ENCODE measurements at regions not wholly inside any gene's neighbourhood (a gene's known extent, or its start where the extent isn't known, plus 50 kb on each side); places are given as distances from the start of the nearest gene placed in this dataset.

DNA sequence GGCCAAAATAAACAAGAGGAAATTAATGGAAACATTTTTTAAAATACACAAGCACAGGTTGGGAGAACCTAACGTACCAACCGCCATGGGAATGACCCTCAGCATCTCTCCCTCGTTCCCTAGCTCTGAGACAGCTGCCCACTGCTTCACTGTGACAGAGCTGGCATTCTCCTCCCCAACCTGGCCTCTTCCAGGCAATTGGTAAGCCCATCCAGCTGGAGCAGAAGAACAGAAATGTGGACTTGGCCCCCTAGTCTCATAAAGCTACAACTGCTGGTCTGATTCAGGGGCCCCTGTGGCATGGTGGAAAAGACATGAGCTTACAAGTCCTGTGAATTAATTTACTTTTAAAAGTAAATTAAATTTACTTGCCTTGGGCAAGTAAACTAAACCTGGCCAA, 245.1 kb downstream of the PTTG2 start:
- Histone ChIP-seq H4K8ac (ENCODE audit: extremely low read depth, insufficient read depth, low read length) (no peak overlapping the region), H3K14ac (ENCODE audit: insufficient read length) (no peak overlapping the region), H2BK20ac (ENCODE audit: low read length) (no peak overlapping the region), H4K5ac (ENCODE audit: insufficient read length, low read depth, low read length) (no peak overlapping the region), H3K9me3 (ENCODE audit: insufficient read depth in 2 of 2, low read depth in 1 of 2, low read length in 1 of 2) (no peaks in the 10 kb centered on the region), H2AFZ (ENCODE audit: low read length) (no peak overlapping the region), H3K79me2 (ENCODE audit: control insufficient read depth in 1 of 2, insufficient read depth in 2 of 2, low read length in 2 of 2) (no peaks in the 10 kb centered on the region), H2AK5ac (ENCODE audit: low read depth, low read length) (no peak overlapping the region), H3K27me3 (replicated peaks in 1 of 4; ENCODE audit: control insufficient read depth in 3 of 4, extremely low read depth in 1 of 4, insufficient read depth in 3 of 4, low read length in 3 of 4) (no peaks in the 10 kb centered on the region), H4K20me1 (replicated peaks in 1 of 2; ENCODE audit: control insufficient read depth in 1 of 2, insufficient read depth in 2 of 2, low read length in 2 of 2) (no peaks in the 10 kb centered on the region), H3K23ac (ENCODE audit: insufficient read length) (no peak overlapping the region), H3K18ac (ENCODE audit: extremely low read depth, low read length) (no peak overlapping the region), H3K27ac (ENCODE audit: low read depth, low read length) (no peak overlapping the region), H3K4me1 (replicated peaks in 1 of 4; ENCODE audit: control insufficient read depth in 3 of 4, insufficient read depth in 4 of 4, low read length in 3 of 4) (no peaks in the 10 kb centered on the region), H3K36me3 (ENCODE audit: control insufficient read depth in 2 of 4, insufficient read depth in 4 of 4, low read length in 3 of 4) (no peaks in the 10 kb centered on the region), H3K23me2 (ENCODE audit: low read depth, low read length) (peaks cover 2% of the 10 kb centered on the region; the same call in 1 of the 2 replicates), H3K56ac (replicated peaks; ENCODE audit: insufficient read length, low read depth, low read length) (no peak overlapping the region), H2BK5ac (ENCODE audit: low read depth, low read length) (no peak overlapping the region), H3K4ac (replicated peaks; ENCODE audit: insufficient read length, low read depth, low read length) (no peak overlapping the region), H3K79me1 (ENCODE audit: low read depth, low read length) (no peaks in the 10 kb centered on the region), H3K4me3 (ENCODE audit: extremely low read depth in 1 of 4, insufficient read depth in 2 of 4, low read depth in 3 of 4, low read length in 4 of 4) (no peak overlapping the region), H2BK120ac (replicated peaks; ENCODE audit: low read depth, low read length) (no peak overlapping the region), H4K91ac (replicated peaks; ENCODE audit: insufficient read length, low read length) (no peak overlapping the region), H2BK15ac (ENCODE audit: low read length) (no peak overlapping the region), H3K4me2 (ENCODE audit: insufficient read depth in 1 of 2, low read depth in 2 of 2, low read length in 2 of 2) (no peak overlapping the region), H3K9ac (replicated peaks in 1 of 4; ENCODE audit: extremely low read depth in 1 of 4, low read depth in 3 of 4, low read length in 3 of 4) (no peak overlapping the region), H2BK12ac (ENCODE audit: low read depth, low read length) (no peak overlapping the region)
- FAIRE-seq = no peak
- POLR2A ChIA-PET (ENCODE audit: partially characterized antibody) = no interaction called here
- CTCF ChIA-PET (ENCODE audit: partially characterized antibody) = no interaction called here
- no peak for DNase-seq (ENCODE audit: low read depth in 1 of 2, low spot score in 2 of 2)
- 29% methylated on average over 3 of the region's 3 CpGs; no CpG with 5 or more reads in 1 of the 2 experiments for WGBS, 2 experiments (ENCODE audit: extremely low coverage in 1 of 2, insufficient coverage in 1 of 2, insufficient read length in 1 of 2, insufficient replicate concordance in 2 of 2, low coverage in 1 of 2, low lambda C conversion rate in 2 of 2, missing lambda C conversion rate in 1 of 2)
- TF ChIP-seq, protein P1, sequence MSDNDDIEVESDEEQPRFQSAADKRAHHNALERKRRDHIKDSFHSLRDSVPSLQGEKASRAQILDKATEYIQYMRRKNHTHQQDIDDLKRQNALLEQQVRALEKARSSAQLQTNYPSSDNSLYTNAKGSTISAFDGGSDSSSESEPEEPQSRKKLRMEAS (IDR thresholded peaks at IDR 0.05) = no peak
- TF ChIP-seq JUN (IDR thresholded peaks at IDR 0.05; ENCODE audit: low read depth, low read length) = no peak
- TF ChIP-seq RBBP5 (IDR thresholded peaks at IDR 0.05; ENCODE audit: borderline replicate concordance, low read depth, low read length) = no peak
- TF ChIP-seq SP1 (IDR thresholded peaks at IDR 0.05; ENCODE audit: low read depth, low read length) = no peak
- no peak for TF ChIP-seq CTBP2 (IDR thresholded peaks at IDR 0.05; ENCODE audit: borderline replicate concordance, insufficient read depth, insufficient read length, low read length)
- TF ChIP-seq TBP (IDR thresholded peaks at IDR 0.05; ENCODE audit: low read depth, low read length) = no peak
- TF ChIP-seq, protein P2, sequence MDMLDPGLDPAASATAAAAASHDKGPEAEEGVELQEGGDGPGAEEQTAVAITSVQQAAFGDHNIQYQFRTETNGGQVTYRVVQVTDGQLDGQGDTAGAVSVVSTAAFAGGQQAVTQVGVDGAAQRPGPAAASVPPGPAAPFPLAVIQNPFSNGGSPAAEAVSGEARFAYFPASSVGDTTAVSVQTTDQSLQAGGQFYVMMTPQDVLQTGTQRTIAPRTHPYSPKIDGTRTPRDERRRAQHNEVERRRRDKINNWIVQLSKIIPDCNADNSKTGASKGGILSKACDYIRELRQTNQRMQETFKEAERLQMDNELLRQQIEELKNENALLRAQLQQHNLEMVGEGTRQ (IDR thresholded peaks at IDR 0.05; ENCODE audit: low read length) = no peak
- TF ChIP-seq PHF8 (conservative IDR thresholded peaks at IDR 0.05; ENCODE audit: low read depth, low read length) = no peak
- TF ChIP-seq TAF1 (IDR thresholded peaks at IDR 0.05; ENCODE audit: low read depth, low read length) = no peak
- TF ChIP-seq SIRT6 (IDR thresholded peaks at IDR 0.05; ENCODE audit: low read length) = no peak
- no peak for TF ChIP-seq NRF1 (IDR thresholded peaks at IDR 0.05; ENCODE audit: low read depth, low read length)
- no peak for TF ChIP-seq SP4 (IDR thresholded peaks at IDR 0.05; ENCODE audit: low read length)
- TF ChIP-seq KDM1A (IDR thresholded peaks at IDR 0.05; ENCODE audit: borderline replicate concordance, low read length) = no peak
